Keratinocyte (primary cell): ENCODE measurements at regions not wholly inside any gene's neighbourhood (a gene's known extent, or its start where the extent isn't known, plus 50 kb on each side); places are given as distances from the start of the nearest gene placed in this dataset.

ENCODE experiments used
- DNase-seq: peaks from one replicate; pipeline ENCODE4 v3.0.0-alpha.2; 2011; ENCODE audit warnings: low read depth, missing footprints, low spot score
- FAIRE-seq: peaks from 2 replicates; lab custom pipeline; 2011; peaks lifted over from hg19 to GRCh38; lab: Jason Lieb, UNC
- H2AFZ ChIP-seq: 2 replicates; pipeline ENCODE4 v1.6.0; 2012; ENCODE audit warnings: low read length, control low read depth, inconsistent platforms; ENCODE audit not compliant: control insufficient read depth
- H3K27ac ChIP-seq: 2 replicates; pipeline ENCODE4 v1.5.1; 2011; ENCODE audit warnings: low read length; ENCODE audit not compliant: control insufficient read depth, insufficient read depth
- H3K27me3 ChIP-seq: 3 replicates; pipeline ENCODE4 v1.6.0; 2011; ENCODE audit warnings: low read length; ENCODE audit not compliant: control insufficient read depth, insufficient read depth; ENCODE audit errors: extremely low read depth
- H3K36me3 ChIP-seq, 2 experiments: 2 replicates in 1 of 2; 3 replicates in 1 of 2; pipeline ENCODE4 v1.5.1; 2011; ENCODE audit warnings: low read length in 2 of 2, mild to moderate bottlenecking in 1 of 2; ENCODE audit not compliant: control insufficient read depth in 2 of 2, insufficient read depth in 2 of 2; ENCODE audit errors: extremely low read depth in 1 of 2
- H3K4me1 ChIP-seq: 3 replicates; pipeline ENCODE4 v1.5.1; 2011; ENCODE audit warnings: low read length; ENCODE audit not compliant: control insufficient read depth, insufficient read depth; ENCODE audit errors: extremely low read depth
- H3K4me2 ChIP-seq: 3 replicates; pipeline ENCODE4 v1.6.0; 2011; ENCODE audit warnings: low read depth, low read length; ENCODE audit not compliant: control insufficient read depth, insufficient read depth; ENCODE audit errors: extremely low read depth
- H3K4me3 ChIP-seq, 3 experiments: fragments of 200-600 bp in 1 of 3; sonication (generic) in 1 of 3; 2 replicates in 2 of 3; 3 replicates in 1 of 3; pipeline ENCODE4 v1.5.1; 2011 to 2016; ENCODE audit warnings: low read length in 3 of 3, mild to moderate bottlenecking in 3 of 3, control low read depth in 2 of 3, inconsistent platforms in 1 of 3, low read depth in 1 of 3, mixed read lengths in 1 of 3, mixed run types in 1 of 3, moderate library complexity in 1 of 3; ENCODE audit not compliant: control insufficient read depth in 2 of 3, insufficient read depth in 2 of 3; ENCODE audit errors: extremely low read depth in 1 of 3
- H3K79me2 ChIP-seq: 2 replicates; pipeline ENCODE4 v1.6.0; 2012; ENCODE audit warnings: low read length; ENCODE audit not compliant: control insufficient read depth, insufficient read depth
- H3K9ac ChIP-seq: 3 replicates; pipeline ENCODE4 v1.6.0; 2011; ENCODE audit warnings: low read length; ENCODE audit not compliant: control insufficient read depth, insufficient read depth; ENCODE audit errors: extremely low read depth
- H3K9me1 ChIP-seq: 3 replicates; pipeline ENCODE4 v1.6.0; 2011; ENCODE audit warnings: low read length; ENCODE audit not compliant: control insufficient read depth, insufficient read depth; ENCODE audit errors: extremely low read depth
- H3K9me3 ChIP-seq: 2 replicates; pipeline ENCODE4 v1.5.1; 2012; ENCODE audit warnings: low read depth, low read length; ENCODE audit not compliant: control insufficient read depth
- H4K20me1 ChIP-seq: 3 replicates; pipeline ENCODE4 v1.6.0; 2011; ENCODE audit warnings: low read length; ENCODE audit not compliant: control insufficient read depth, insufficient read depth; ENCODE audit errors: extremely low read depth
- CTCF ChIP-seq, 3 experiments: IDR thresholded peaks in 1 of 3; conservative IDR thresholded peaks in 1 of 3; optimal IDR thresholded peaks in 1 of 3; 2 replicates in 2 of 3; 3 replicates in 1 of 3; pipeline versions ENCODE3 to v1.5.1; 2011; ENCODE audit warnings: low read length in 3 of 3, mild to moderate bottlenecking in 3 of 3, moderate library complexity in 2 of 3, control low read depth in 1 of 3, inconsistent platforms in 1 of 3; ENCODE audit not compliant: insufficient read depth in 2 of 3; ENCODE audit errors: extremely low read depth in 1 of 3
- EZH2 ChIP-seq: IDR thresholded peaks from one replicate; pipeline ENCODE4 v1.6.1; 2012; ENCODE audit warnings: inconsistent platforms, mild to moderate bottlenecking, low read length, moderate library complexity
- dilution Hi-C: fragments of 300-500 bp; cut with MboI; formaldehyde crosslinking; loops from one replicate; pipeline ENCODE4 v1.7.0; 2020; ENCODE audit warnings: low sequenced_read_pairs; ENCODE audit not compliant: extremely low pct_ligation_motif_present

GRCh38 chr1:163824006-163824405, 502.3 kb downstream of the NUF2 start:
- H3K9ac ChIP-seq: no peak overlapping the region
- H3K79me2 ChIP-seq: no peaks in the 10 kb centered on the region
- H2AFZ ChIP-seq: no peak overlapping the region
- TF ChIP-seq EZH2 (no peak), CTCF (optimal IDR thresholded peaks at IDR 0.05 in 1 of 3, IDR thresholded peaks at IDR 0.05 in 1 of 3, conservative IDR thresholded peaks at IDR 0.05 in 1 of 3; ENCODE audit: extremely low read depth in 1 of 3, insufficient read depth in 2 of 3, low read length in 3 of 3) (no peak)
- no peak overlapping the region for H3K4me2 ChIP-seq
- H3K27me3 ChIP-seq: no peaks in the 10 kb centered on the region
- H3K9me1 ChIP-seq: no peaks in the 10 kb centered on the region
- H3K27ac ChIP-seq: no peak overlapping the region
- peaks cover 6% of the 10 kb centered on the region for H3K4me1 ChIP-seq
- dilution Hi-C loops: no loop called here
- DNase-seq: peak; percentile 53
- no peaks in the 10 kb centered on the region for H3K36me3 ChIP-seq
- no peaks in the 10 kb centered on the region for H3K9me3 ChIP-seq
- H3K4me3 ChIP-seq: no peak overlapping the region
- no peaks in the 10 kb centered on the region for H4K20me1 ChIP-seq
- no peak for FAIRE-seq

DNA sequence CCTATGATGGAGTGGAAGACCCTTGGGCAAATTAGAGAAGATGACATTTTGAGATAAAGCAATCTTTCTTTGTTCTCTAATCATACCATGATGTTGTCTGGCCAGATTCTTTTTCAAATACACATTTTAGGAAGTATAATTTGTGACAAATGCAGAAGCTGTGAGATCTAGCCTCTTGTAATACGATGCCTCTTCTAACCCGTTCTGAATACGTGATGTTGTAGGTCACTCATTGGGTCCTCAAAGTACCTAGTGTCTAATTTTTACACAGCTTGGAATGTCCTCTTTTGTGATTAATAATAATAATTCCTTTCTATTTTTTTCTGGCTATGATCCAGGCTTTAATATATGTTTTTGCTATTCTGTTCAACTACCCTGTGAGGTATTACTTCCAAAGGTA, 502.7 kb downstream of the NUF2 start:
- Histone ChIP-seq H2AFZ (no peak overlapping the region), H3K9me3 (no peaks in the 10 kb centered on the region), H3K79me2 (no peaks in the 10 kb centered on the region), H3K9ac (no peak overlapping the region), H3K36me3 (no peaks in the 10 kb centered on the region), H3K4me3 (no peak overlapping the region), H3K27me3 (no peaks in the 10 kb centered on the region), H3K9me1 (no peaks in the 10 kb centered on the region), H4K20me1 (no peaks in the 10 kb centered on the region), H3K27ac (no peak overlapping the region), H3K4me2 (no peak overlapping the region), H3K4me1 (peaks cover 6% of the 10 kb centered on the region)
- FAIRE-seq (no peak), DNase-seq (peak; percentile 30)
- TF ChIP-seq EZH2 (no peak), CTCF (optimal IDR thresholded peaks at IDR 0.05 in 1 of 3, IDR thresholded peaks at IDR 0.05 in 1 of 3, conservative IDR thresholded peaks at IDR 0.05 in 1 of 3; ENCODE audit: extremely low read depth in 1 of 3, insufficient read depth in 2 of 3, low read length in 3 of 3) (no peak)
- dilution Hi-C loops: no loop called here
